ENCODE measurements at regions not wholly inside any gene's neighbourhood (a gene's known extent, or its start where the extent isn't known, plus 50 kb on each side); places are given as distances from the start of the nearest gene placed in this dataset.

GRCh38 chr10:29011516-29011915 is 277.4 kb upstream of the LYZL1 start:
- H3K9me3 ChIP-seq, result no peaks in the 10 kb centered on the region
- no peaks in the 10 kb centered on the region for H3K4me1 ChIP-seq
- no peaks in the 10 kb centered on the region for H3K36me3 ChIP-seq
- no peak overlapping the region for H3K4me3 ChIP-seq
- H3K27ac ChIP-seq, result no peak overlapping the region
- DNase-seq (no peak), ATAC-seq (no peak)
- intact Hi-C loops (cut with DNase I), result no loop called here
- no peaks in the 10 kb centered on the region for H3K27me3 ChIP-seq
- TF ChIP-seq CTCF (IDR thresholded peaks at IDR 0.05), result no peak

GRCh38 chr10:29012926-29013554 is 275.8 kb upstream of the LYZL1 start:
- DNase-seq (no peak), ATAC-seq (no peak)
- Histone ChIP-seq H3K4me3 (no peak overlapping the region), H3K36me3 (no peaks in the 10 kb centered on the region), H3K9me3 (no peaks in the 10 kb centered on the region), H3K27me3 (no peaks in the 10 kb centered on the region), H3K27ac (no peak overlapping the region), H3K4me1 (no peaks in the 10 kb centered on the region)
- intact Hi-C loops (cut with DNase I), result no loop called here
- TF ChIP-seq CTCF (IDR thresholded peaks at IDR 0.05), result no peak

GRCh38 chr10:29021591-29021990 is 267.3 kb upstream of the LYZL1 start:
- ATAC-seq, result no peak
- DNase-seq, result no peak
- intact Hi-C loops (cut with DNase I), result no loop called here
- no peak overlapping the region for H3K27ac ChIP-seq
- H3K27me3 ChIP-seq, result no peaks in the 10 kb centered on the region
- H3K4me1 ChIP-seq, result no peaks in the 10 kb centered on the region
- no peaks in the 10 kb centered on the region for H3K9me3 ChIP-seq
- TF ChIP-seq CTCF (IDR thresholded peaks at IDR 0.05), result no peak
- H3K4me3 ChIP-seq, result no peak overlapping the region
- H3K36me3 ChIP-seq, result no peaks in the 10 kb centered on the region

GRCh38 chr10:29022513-29022912 is 266.4 kb upstream of the LYZL1 start:
- intact Hi-C loops (cut with DNase I), result no loop called here
- DNase-seq (no peak), ATAC-seq (no peak)
- H3K27ac ChIP-seq, result no peak overlapping the region
- no peaks in the 10 kb centered on the region for H3K27me3 ChIP-seq
- no peaks in the 10 kb centered on the region for H3K9me3 ChIP-seq
- H3K4me1 ChIP-seq, result no peaks in the 10 kb centered on the region
- TF ChIP-seq CTCF (IDR thresholded peaks at IDR 0.05), result no peak
- H3K36me3 ChIP-seq, result no peaks in the 10 kb centered on the region
- no peak overlapping the region for H3K4me3 ChIP-seq

GRCh38 chr10:29023678-29024077 is 265.2 kb upstream of the LYZL1 start:
- Histone ChIP-seq H3K27me3 (no peaks in the 10 kb centered on the region), H3K36me3 (no peaks in the 10 kb centered on the region), H3K27ac (no peak overlapping the region), H3K4me1 (no peaks in the 10 kb centered on the region), H3K4me3 (no peak overlapping the region), H3K9me3 (no peaks in the 10 kb centered on the region)
- intact Hi-C loops (cut with DNase I), result no loop called here
- DNase-seq, result no peak
- no peak for ATAC-seq
- no peak for TF ChIP-seq CTCF (IDR thresholded peaks at IDR 0.05)

Data from upper lobe of right lung (tissue), 1 donor.